ENCODE measurements at regions not wholly inside any gene's neighbourhood (a gene's known extent, or its start where the extent isn't known, plus 50 kb on each side); places are given as distances from the start of the nearest gene placed in this dataset.

DNA sequence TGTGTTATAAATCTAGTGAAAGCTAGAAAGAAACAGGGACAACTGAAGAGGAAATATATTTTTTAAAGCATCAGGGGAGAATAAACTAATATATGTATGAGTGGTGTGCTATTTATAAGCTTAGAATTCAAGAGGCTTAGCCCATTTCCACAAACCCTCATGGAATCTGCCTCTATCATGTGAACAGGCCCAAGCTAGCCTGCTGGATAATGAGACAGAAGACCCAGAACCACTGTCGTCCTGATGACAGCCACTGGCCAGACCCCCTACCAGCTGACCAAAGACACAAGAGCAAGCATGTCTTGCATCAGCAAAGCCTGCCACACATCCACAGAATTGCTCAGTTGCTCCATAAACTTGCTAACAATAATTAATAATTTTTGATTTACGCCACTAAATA is 382.3 kb upstream of the NXPH2 start:
- Histone ChIP-seq H3K9me3 (ENCODE audit: control insufficient read depth in 4 of 4, low read length in 3 of 4) (no peaks in the 10 kb centered on the region), H3K27ac (ENCODE audit: low read depth in 1 of 2, low read length in 2 of 2) (no peak overlapping the region), H3K9ac (ENCODE audit: low read depth in 1 of 2, low read length in 2 of 2) (no peak overlapping the region), H3K4me3 (ENCODE audit: low read depth in 1 of 3, low read length in 3 of 3) (no peak overlapping the region), H3K4me1 (ENCODE audit: control insufficient read depth in 4 of 4, insufficient read depth in 4 of 4, low read length in 3 of 4) (no peaks in the 10 kb centered on the region), H3K36me3 (ENCODE audit: control insufficient read depth in 4 of 4, insufficient read depth in 3 of 4, low read depth in 1 of 4, low read length in 3 of 4) (no peaks in the 10 kb centered on the region), H3K27me3 (ENCODE audit: control insufficient read depth in 4 of 4, insufficient read depth in 4 of 4, low read length in 3 of 4) (no peaks in the 10 kb centered on the region)
- TF ChIP-seq HNF4A (conservative IDR thresholded peaks at IDR 0.05) (no peak), REST (IDR thresholded peaks at IDR 0.05) (no peak), HNF4G (IDR thresholded peaks at IDR 0.05) (no peak), GABPA (IDR thresholded peaks at IDR 0.05 in 1 of 2, conservative IDR thresholded peaks at IDR 0.05 in 1 of 2) (no peak), JUND (IDR thresholded peaks at IDR 0.05) (no peak), EGR1 (IDR thresholded peaks at IDR 0.05; ENCODE audit: low read depth in 2 of 2) (no peak), FOXA1 (IDR thresholded peaks at IDR 0.05) (no peak), SP1 (IDR thresholded peaks at IDR 0.05) (no peak), CTCF (IDR thresholded peaks at IDR 0.05; ENCODE audit: low read depth, low read length, missing input control) (no peak), RAD21 (IDR thresholded peaks at IDR 0.05) (no peak), NR2F2 (IDR thresholded peaks at IDR 0.05) (no peak), YY1 (IDR thresholded peaks at IDR 0.05) (no peak), RXRA (IDR thresholded peaks at IDR 0.05) (no peak), FOXA2 (IDR thresholded peaks at IDR 0.05) (no peak), TAF1 (conservative IDR thresholded peaks at IDR 0.05) (no peak)
- TF ChIP-seq, protein P1, sequence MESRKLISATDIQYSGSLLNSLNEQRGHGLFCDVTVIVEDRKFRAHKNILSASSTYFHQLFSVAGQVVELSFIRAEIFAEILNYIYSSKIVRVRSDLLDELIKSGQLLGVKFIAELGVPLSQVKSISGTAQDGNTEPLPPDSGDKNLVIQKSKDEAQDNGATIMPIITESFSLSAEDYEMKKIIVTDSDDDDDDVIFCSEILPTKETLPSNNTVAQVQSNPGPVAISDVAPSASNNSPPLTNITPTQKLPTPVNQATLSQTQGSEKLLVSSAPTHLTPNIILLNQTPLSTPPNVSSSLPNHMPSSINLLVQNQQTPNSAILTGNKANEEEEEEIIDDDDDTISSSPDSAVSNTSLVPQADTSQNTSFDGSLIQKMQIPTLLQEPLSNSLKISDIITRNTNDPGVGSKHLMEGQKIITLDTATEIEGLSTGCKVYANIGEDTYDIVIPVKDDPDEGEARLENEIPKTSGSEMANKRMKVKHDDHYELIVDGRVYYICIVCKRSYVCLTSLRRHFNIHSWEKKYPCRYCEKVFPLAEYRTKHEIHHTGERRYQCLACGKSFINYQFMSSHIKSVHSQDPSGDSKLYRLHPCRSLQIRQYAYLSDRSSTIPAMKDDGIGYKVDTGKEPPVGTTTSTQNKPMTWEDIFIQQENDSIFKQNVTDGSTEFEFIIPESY (IDR thresholded peaks at IDR 0.05) = no peak
- TF ChIP-seq, protein P2, sequence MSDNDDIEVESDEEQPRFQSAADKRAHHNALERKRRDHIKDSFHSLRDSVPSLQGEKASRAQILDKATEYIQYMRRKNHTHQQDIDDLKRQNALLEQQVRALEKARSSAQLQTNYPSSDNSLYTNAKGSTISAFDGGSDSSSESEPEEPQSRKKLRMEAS (IDR thresholded peaks at IDR 0.05) = no peak
- TF ChIP-seq, protein P3, sequence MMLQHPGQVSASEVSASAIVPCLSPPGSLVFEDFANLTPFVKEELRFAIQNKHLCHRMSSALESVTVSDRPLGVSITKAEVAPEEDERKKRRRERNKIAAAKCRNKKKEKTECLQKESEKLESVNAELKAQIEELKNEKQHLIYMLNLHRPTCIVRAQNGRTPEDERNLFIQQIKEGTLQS (IDR thresholded peaks at IDR 0.05) = no peak
- 54% methylated on average over 2 of the region's 2 CpGs for WGBS
- no peak for DNase-seq (ENCODE audit: low spot score)

Data from liver (tissue), 8 donors.